ENCODE measurements at regions not wholly inside any gene's neighbourhood (a gene's known extent, or its start where the extent isn't known, plus 50 kb on each side); places are given as distances from the start of the nearest gene placed in this dataset.

DNA sequence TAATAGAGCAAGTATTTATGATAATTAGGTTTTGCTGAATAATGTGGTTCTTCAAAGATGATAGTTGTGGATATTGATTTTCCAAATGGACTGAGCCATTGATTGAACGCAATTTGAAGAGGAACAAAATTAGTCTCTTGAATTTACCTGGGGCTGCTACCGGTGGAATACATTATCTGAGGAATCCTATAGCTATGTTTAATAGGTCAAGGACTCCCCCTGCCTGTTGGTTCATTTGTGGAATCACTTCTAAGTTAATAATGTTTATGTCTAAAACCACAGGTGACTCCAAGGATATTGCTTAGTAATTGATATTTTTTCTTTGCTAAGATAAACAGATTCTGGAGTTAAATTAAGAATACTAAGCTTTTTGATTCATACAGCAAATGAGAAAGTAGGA, 576.0 kb upstream of the PABPC4L start:
- TF ChIP-seq CTCF (IDR thresholded peaks at IDR 0.05; ENCODE audit: insufficient read depth, low read depth, low read length) (peak; percentile 14), EZH2 (IDR thresholded peaks at IDR 0.05; ENCODE audit: insufficient read depth, low read length) (no peak)

All from astrocyte (in vitro differentiated cells and primary cell).